ENCODE measurements at regions not wholly inside any gene's neighbourhood (a gene's known extent, or its start where the extent isn't known, plus 50 kb on each side); places are given as distances from the start of the nearest gene placed in this dataset.

GRCh38 chr1:101139821-101140718, 96.7 kb upstream of the S1PR1 start:
- H3K27me3 ChIP-seq (ENCODE audit: low read depth, low read length), result peaks cover 20% of the 10 kb centered on the region; the same call in 1 of the 2 replicates
- no peak overlapping the region for H3K4me2 ChIP-seq (ENCODE audit: low read length)
- H3K9me3 ChIP-seq (ENCODE audit: insufficient read depth, low read length), result no peaks in the 10 kb centered on the region
- H3K9ac ChIP-seq (ENCODE audit: low read length), result no peak overlapping the region
- no peaks in the 10 kb centered on the region for H3K79me2 ChIP-seq (ENCODE audit: low read length)
- H3K4me3 ChIP-seq (ENCODE audit: low read length), result no peak overlapping the region
- TF ChIP-seq EZH2phosphoT487 (IDR thresholded peaks at IDR 0.05; ENCODE audit: low read depth) (no peak), CTCF (IDR thresholded peaks at IDR 0.05; ENCODE audit: low read depth, low read length) (no peak)
- no peak overlapping the region for H2AFZ ChIP-seq (ENCODE audit: low read depth, low read length)
- H3K36me3 ChIP-seq (replicated peaks; ENCODE audit: low read depth, low read length), result no peaks in the 10 kb centered on the region
- H3K4me1 ChIP-seq (ENCODE audit: low read length), result peaks cover 5% of the 10 kb centered on the region
- no peak overlapping the region for H3K27ac ChIP-seq (ENCODE audit: low read length)
- no peaks in the 10 kb centered on the region for H4K20me1 ChIP-seq (ENCODE audit: insufficient read depth, low read length)

- H2AFZ ChIP-seq (ENCODE audit: low read depth, low read length), result no peak overlapping the region
- no peak overlapping the region for H3K4me2 ChIP-seq (ENCODE audit: low read length)
- H3K27me3 ChIP-seq (ENCODE audit: low read depth, low read length), result peaks cover 26% of the 10 kb centered on the region; the same call in 1 of the 2 replicates
- no peaks in the 10 kb centered on the region for H3K9me3 ChIP-seq (ENCODE audit: insufficient read depth, low read length)
- TF ChIP-seq CTCF (IDR thresholded peaks at IDR 0.05; ENCODE audit: low read depth, low read length) (no peak), EZH2phosphoT487 (IDR thresholded peaks at IDR 0.05; ENCODE audit: low read depth) (no peak)
- no peak overlapping the region for H3K9ac ChIP-seq (ENCODE audit: low read length)
- no peaks in the 10 kb centered on the region for H3K79me2 ChIP-seq (ENCODE audit: low read length)
- H3K27ac ChIP-seq (ENCODE audit: low read length), result no peak overlapping the region
- peaks cover 5% of the 10 kb centered on the region for H3K4me1 ChIP-seq (ENCODE audit: low read length)
- no peaks in the 10 kb centered on the region for H4K20me1 ChIP-seq (ENCODE audit: insufficient read depth, low read length)
- no peak overlapping the region for H3K4me3 ChIP-seq (ENCODE audit: low read length)
- H3K36me3 ChIP-seq (replicated peaks; ENCODE audit: low read depth, low read length), result no peaks in the 10 kb centered on the region
These were observed 97.7 kb upstream of the S1PR1 start for GRCh38 chr1:101139130-101139529.

- Histone ChIP-seq H3K4me3 (ENCODE audit: low read length) (no peak overlapping the region), H2AFZ (ENCODE audit: low read depth, low read length) (no peak overlapping the region), H4K20me1 (ENCODE audit: insufficient read depth, low read length) (no peaks in the 10 kb centered on the region), H3K27me3 (ENCODE audit: low read depth, low read length) (peaks cover 26% of the 10 kb centered on the region; the same call in 1 of the 2 replicates), H3K36me3 (replicated peaks; ENCODE audit: low read depth, low read length) (no peaks in the 10 kb centered on the region), H3K4me1 (ENCODE audit: low read length) (peaks cover 5% of the 10 kb centered on the region), H3K9ac (ENCODE audit: low read length) (no peak overlapping the region), H3K4me2 (ENCODE audit: low read length) (no peak overlapping the region), H3K9me3 (ENCODE audit: insufficient read depth, low read length) (no peaks in the 10 kb centered on the region), H3K79me2 (ENCODE audit: low read length) (no peaks in the 10 kb centered on the region), H3K27ac (ENCODE audit: low read length) (no peak overlapping the region)
- no peak for TF ChIP-seq EZH2phosphoT487 (IDR thresholded peaks at IDR 0.05; ENCODE audit: low read depth)
- no peak for TF ChIP-seq CTCF (IDR thresholded peaks at IDR 0.05; ENCODE audit: low read depth, low read length)
These were observed 99.4 kb upstream of the S1PR1 start for GRCh38 chr1:101137144-101138126.

- Histone ChIP-seq H3K4me3 (ENCODE audit: low read length) (no peak overlapping the region), H3K27me3 (ENCODE audit: low read depth, low read length) (peaks cover 26% of the 10 kb centered on the region; the same call in 1 of the 2 replicates), H3K79me2 (ENCODE audit: low read length) (no peaks in the 10 kb centered on the region), H3K9ac (ENCODE audit: low read length) (no peak overlapping the region), H3K4me1 (ENCODE audit: low read length) (peaks cover 5% of the 10 kb centered on the region), H2AFZ (ENCODE audit: low read depth, low read length) (no peak overlapping the region), H3K4me2 (ENCODE audit: low read length) (no peak overlapping the region), H3K9me3 (ENCODE audit: insufficient read depth, low read length) (no peaks in the 10 kb centered on the region), H3K27ac (ENCODE audit: low read length) (no peak overlapping the region), H4K20me1 (ENCODE audit: insufficient read depth, low read length) (no peaks in the 10 kb centered on the region), H3K36me3 (replicated peaks; ENCODE audit: low read depth, low read length) (no peaks in the 10 kb centered on the region)
- TF ChIP-seq EZH2phosphoT487 (IDR thresholded peaks at IDR 0.05; ENCODE audit: low read depth) (no peak), CTCF (IDR thresholded peaks at IDR 0.05; ENCODE audit: low read depth, low read length) (peak; percentile 59)
These were observed 100.1 kb upstream of the S1PR1 start for GRCh38 chr1:101136739-101137138.
